Glomerular visceral epithelial cell (primary cell): ENCODE measurements at regions not wholly inside any gene's neighbourhood (a gene's known extent, or its start where the extent isn't known, plus 50 kb on each side); places are given as distances from the start of the nearest gene placed in this dataset.

Experiments used
- DNase-seq: peaks from one replicate; pipeline ENCODE4 v3.0.0-alpha.2; 2016; ENCODE audit errors: extremely low spot score

DNA sequence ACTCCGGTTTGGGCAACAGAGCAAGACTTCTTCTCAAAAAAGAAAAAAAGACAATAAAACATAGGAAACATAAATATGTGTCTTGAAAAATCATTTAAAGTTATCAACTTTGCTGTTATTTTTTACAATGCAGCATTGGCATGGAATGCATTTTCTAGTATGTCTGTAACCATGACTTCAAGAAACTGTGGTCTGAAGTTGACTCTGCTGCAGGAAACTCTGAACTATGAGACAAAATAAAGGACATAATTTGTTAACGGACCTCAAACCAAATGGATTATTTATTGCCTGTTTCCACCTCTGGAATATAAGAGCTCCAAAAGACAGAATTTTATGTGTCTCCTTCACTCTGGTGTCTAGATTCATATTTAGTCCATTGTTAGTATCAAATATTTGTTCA, 79.1 kb downstream of the TRIB2 start:
- no peak for DNase-seq

DNA sequence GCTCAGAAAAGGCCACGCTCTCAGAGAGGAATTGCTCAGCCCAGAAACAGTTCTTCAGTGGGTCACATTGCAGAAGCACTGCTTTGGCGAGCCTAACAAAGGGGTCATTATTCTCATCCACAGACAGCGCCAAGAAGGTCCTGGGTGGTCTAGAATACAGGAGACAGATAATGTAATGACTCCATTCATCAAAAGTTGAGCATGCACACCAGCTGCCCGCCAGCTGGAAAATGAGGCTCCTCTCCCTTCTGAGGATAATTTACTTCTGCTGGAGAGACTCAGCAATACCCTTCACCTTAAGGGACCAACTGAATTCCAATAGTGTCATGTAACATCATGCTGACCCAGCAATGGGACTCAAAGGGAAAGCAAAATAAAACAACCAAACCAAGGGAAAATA, 79.9 kb downstream of the TRIB2 start:
- no peak for DNase-seq

DNA sequence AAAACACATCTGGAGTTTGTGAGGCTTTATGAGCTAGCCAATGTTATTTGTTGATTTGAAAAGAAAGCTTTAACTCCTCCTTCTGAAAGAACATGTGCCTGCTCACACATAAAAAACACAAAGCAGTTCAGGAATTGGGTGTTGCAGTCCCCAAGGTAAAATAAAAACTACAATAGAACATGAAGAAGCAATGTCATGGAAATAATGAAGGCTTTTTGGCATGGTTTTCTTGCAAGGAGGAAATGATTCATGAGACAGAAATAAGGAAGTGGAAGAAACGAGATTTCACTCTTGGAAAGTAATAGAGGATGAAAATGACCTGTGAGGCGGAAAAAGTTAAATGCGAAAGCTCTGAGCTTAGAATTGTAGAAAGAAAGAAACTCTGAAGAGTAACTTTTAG, 81.1 kb downstream of the TRIB2 start:
- DNase-seq = peak; percentile 0

- no peak for DNase-seq
These were observed 86.9 kb downstream of the TRIB2 start for GRCh38 chr2:12803607-12804006.

GRCh38 chr2:12804091-12804856, 87.5 kb downstream of the TRIB2 start:
- no peak for DNase-seq

DNA sequence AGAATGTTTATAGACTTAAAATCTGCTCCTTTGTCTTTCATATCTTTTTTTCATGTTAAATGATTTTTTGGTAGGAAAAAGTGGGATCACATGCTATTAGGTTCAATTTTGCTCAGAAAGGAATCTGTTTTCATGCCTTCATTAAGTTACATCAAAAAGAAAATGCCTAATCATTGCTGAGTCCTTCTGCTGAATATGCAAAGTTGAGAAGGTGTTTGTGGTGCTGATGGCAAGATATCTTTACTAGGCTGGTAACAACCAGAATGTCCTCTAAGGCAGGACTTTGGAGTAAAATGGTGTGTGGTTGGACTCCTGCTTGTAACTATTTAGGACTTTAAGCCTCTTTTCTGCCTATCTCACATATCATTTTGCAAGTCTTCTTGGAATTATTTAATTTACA, 88.3 kb downstream of the TRIB2 start:
- no peak for DNase-seq

GRCh38 chr2:12806549-12807242, 90.0 kb downstream of the TRIB2 start:
- DNase-seq = no peak

DNA sequence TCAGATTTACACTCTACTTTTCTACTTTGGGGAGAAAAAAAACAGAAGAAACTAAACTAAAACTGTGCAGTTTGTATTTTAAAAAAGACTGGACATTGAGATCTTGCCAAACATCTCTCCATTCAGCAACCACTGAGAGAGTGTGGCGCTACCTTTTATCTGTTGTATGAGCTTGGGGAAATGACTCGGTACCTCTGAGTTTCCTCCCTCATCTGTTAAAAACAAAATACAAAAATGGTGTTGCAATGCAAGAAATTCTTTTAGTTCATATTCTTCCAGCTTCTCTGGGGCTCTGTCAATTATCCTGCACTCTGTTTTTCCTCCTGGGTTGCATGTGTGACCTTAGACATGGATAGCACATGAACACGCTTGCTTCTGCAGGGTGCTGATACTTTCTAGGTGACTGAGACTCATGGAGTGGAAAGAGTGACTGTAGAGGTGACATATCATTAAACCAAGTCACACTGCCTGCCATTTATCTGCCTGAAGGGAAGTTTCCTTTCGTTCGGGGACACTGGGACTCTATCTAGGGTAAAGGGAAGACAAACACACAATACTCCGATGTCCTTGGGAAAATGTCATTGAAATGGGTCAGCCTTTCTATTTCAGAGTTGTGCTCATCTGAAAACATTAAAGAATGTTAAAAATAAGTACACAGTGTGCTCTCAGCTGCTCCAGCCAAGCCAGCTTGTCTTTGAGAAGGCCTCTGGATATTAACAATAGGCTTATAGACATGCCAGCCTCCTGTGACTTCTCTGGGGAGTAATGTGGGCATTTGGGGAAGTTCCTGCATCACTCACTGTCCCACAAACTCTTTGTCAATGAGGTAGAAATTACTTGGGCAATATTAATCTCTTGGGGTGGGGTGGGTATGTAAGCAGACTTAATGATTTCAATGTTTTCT, 91.4 kb downstream of the TRIB2 start:
- DNase-seq = no peak

- no peak for DNase-seq
These were observed 92.8 kb downstream of the TRIB2 start for GRCh38 chr2:12809526-12809925.

GRCh38 chr2:12811916-12812315, 95.2 kb downstream of the TRIB2 start:
- DNase-seq = no peak

GRCh38 chr2:12813166-12813565, 96.4 kb downstream of the TRIB2 start:
- no peak for DNase-seq

GRCh38 chr2:12816379-12817306, 99.9 kb downstream of the TRIB2 start:
- DNase-seq = no peak

GRCh38 chr2:12817870-12818269, 101.1 kb downstream of the TRIB2 start:
- no peak for DNase-seq

DNA sequence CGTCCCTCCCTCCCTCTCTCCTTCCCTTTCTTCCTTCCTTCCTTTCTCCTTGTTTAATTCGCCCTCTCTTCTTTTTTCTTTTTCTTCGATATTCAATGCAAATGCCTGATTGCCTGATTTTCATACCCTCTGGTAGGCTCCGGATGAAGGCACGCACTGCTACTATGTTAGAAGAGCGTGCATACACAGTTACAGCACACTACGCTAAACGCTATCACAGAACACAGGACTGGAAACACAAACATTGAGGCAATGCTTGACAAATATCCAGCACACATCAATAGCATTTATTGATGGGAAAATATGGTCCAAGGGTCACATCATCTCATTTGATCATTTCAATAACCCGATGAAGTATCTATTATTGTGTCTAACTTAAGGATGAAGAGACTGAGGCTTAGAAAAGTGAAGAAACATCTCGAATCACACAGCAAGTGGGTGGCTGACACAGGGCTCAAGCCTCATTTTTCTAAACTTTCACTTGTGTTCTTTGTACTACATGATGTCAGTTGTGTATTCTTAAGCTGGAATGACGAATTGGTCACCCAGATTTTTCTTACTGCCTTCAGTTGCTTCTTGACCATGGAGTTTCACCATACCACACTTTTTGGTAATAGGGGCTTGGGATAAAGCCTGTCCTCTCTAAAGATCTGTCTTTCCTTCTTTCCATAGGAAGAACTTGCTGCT, 101.8 kb downstream of the TRIB2 start:
- no peak for DNase-seq

- DNase-seq = peak; percentile 48
These were observed 102.4 kb downstream of the TRIB2 start for GRCh38 chr2:12819103-12819475.

- no peak for DNase-seq
These were observed 103.0 kb downstream of the TRIB2 start for GRCh38 chr2:12819721-12820120.

- no peak for DNase-seq
These were observed 104.9 kb downstream of the TRIB2 start for GRCh38 chr2:12821656-12822055.

GRCh38 chr2:12824351-12824777, 107.6 kb downstream of the TRIB2 start:
- no peak for DNase-seq

GRCh38 chr2:12824778-12825379, 108.1 kb downstream of the TRIB2 start:
- DNase-seq = no peak

- DNase-seq = no peak
These were observed 110.0 kb downstream of the TRIB2 start for GRCh38 chr2:12826781-12827180.
